GM04504 (cell line): ENCODE measurements at regions not wholly inside any gene's neighbourhood (a gene's known extent, or its start where the extent isn't known, plus 50 kb on each side); places are given as distances from the start of the nearest gene placed in this dataset.
"Not testable (repeated sequence)": the region's sequence is repeated elsewhere in the genome, so short reads cannot be mapped to it uniquely, and the experiment has no call there.

ENCODE experiments used
- DNase-seq: peaks from one replicate; pipeline ENCODE4 v3.0.0-alpha.2; 2012; ENCODE audit warnings: low read depth

DNA sequence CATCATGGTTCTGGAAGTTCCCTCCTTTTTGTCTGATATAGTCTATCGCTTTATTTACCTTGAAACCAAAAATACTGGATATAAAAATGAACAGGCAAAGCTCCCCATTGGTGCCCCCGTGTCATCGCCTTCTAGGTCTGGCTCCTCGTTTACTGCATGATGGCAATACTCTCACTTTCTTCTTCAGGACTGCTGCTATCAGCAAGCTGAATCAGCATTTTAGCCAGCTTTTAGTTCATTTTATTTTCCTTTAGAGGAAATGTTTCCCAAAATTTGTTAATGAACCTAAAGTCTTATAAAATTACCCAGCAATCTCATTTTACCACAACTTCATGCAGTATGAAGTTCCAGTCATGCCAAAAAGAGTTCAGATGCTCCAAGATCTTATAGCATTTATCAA lies 80.5 kb downstream of the ZIC3 start:
- no peak for DNase-seq

GRCh38 chrX:137651647-137652046 lies 85.7 kb downstream of the ZIC3 start:
- no peak for DNase-seq

DNA sequence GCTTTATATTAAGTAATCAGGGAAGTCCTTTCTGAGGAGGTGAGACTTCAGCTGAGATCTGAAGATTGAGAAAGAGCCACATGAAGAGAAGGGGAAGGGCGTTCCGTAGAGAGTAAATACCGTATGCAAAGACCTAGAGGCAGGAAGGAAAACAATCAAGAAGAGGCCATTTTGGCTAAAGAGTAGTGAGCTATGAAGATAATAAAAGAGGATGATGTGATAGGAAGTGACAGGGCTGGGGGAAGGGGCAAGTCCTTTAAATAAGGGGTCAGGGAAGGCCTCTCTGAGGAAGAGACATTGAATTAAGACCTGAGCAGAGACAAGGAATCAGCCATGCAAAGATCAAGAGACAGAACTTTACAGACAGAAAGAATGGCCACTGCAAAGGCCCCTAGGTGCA lies 86.2 kb downstream of the ZIC3 start:
- no peak for DNase-seq

DNA sequence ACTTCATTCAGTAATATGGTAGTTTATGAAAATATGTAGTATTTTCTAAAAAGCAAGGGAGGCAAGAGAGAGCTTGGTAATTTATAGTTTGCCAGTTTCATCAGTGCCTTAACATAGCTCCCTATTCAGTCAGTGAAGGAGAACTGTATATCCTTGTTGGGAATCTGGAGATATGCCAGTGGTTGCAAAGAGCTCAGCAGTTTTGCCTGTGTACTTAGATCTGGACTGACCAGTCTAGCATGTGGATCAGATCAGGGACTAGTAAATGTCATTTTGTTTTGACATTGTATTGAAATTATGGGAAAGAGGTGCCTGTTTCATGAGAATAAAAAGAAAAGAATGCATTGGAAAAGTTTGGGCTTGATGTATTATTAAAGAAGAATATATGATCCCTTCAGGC lies 88.6 kb downstream of the ZIC3 start:
- DNase-seq, result no peak

- DNase-seq, result no peak
These were observed 101.8 kb downstream of the ZIC3 start for GRCh38 chrX:137667776-137668175.

- DNase-seq, result no peak
These were observed 118.7 kb downstream of the ZIC3 start for GRCh38 chrX:137684591-137684990.

GRCh38 chrX:137695417-137695816 lies 129.5 kb downstream of the ZIC3 start:
- no peak for DNase-seq

- no peak for DNase-seq
These were observed 141.4 kb downstream of the ZIC3 start for GRCh38 chrX:137707348-137707747.

DNA sequence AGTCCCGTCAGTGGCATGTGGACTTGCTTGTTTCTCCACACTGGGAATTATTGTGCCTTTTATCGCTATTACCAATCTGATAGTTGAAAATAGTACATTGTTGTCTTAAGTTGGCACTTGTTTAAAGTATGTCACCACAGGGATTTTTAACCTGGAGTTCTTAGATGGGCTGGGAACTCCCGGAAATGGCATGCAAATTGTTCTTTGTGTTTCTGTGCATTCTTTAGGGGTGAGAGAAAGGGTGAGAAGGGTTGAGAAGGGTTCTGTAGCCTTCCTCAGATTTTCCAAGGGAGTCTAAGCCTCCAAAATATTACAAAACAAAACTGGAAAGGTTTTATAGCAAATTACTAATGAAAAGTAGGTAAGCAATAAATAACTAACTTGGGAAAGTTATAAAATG lies 176.9 kb downstream of the ZIC3 start:
- no peak for DNase-seq

GRCh38 chrX:137743414-137743813 lies 177.5 kb downstream of the ZIC3 start:
- no peak for DNase-seq

DNA sequence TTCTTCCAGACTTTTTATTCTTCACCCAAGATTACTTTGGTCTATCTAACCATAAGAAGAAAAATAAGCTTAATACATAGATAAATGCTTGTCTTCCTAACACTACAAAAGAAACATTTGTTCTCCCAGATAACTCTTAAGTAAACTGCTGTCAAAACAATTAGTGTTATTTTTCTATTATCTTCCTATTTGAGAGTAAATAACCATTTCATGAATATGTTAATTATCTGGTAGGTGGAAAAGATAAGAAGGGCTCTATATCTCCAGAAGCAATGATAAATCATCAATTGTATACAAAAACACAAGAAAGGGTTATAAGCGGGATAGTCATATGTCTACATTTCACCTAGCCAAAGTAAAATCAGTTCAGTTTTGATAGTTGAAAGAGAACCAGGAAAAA lies 180.4 kb downstream of the ZIC3 start:
- no peak for DNase-seq

DNA sequence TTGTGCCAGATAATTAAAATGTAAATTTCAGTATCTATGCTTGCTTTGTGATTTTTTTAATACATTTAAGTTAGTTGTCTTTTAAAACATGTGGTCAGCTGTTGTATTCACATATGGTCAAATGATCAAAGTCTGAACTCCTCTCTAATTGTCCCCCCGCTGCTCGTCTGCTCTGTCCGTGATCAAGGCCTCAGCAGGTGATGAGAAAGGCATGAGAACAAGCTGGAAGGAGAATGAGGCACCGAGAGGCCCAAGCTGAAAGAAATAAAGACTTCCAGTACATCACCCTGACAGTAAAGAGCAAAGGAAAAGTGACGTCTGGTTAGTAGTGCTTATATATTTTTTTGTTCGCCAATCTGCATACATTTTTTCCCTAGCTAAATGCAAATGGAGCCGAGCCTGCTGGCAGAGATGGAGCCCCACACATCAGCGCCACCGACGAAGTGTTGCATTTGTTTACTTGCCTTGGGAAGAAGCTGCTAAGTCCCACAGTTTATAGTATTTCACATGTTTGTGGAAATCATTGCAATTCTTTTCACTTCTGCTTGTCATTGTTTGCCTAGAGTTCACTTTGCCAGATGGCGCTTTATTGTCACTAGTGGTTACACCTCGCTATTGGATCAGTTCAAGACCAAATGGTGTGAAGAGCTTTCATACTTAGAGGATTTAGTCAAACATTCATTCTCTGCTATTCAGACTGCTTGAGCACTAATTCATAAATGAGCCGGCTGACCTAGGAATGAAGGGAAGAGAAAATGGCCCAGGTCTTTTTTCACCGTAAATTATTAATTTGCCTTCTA lies 181.5 kb downstream of the ZIC3 start:
- no peak for DNase-seq

DNA sequence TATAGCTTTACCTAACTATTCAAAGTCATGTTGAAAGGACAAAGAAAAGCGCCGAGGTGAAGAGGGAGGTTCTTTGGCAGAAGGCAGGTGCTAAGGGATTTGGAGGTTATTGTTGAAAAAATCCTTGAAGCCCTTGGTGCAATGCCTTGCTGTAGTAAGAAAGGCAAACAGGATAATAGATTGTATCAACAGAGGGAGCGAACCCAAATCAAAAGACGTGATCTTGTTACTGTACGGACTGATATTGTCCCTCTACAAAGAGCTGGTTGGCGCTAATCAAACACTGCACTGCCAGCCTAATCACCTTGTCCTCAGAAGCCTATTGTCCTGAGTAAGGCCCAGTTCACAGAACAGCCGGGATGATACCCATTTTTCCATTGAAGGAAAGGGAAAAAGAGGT lies 182.9 kb downstream of the ZIC3 start:
- no peak for DNase-seq

GRCh38 chrX:137749246-137749645 lies 183.3 kb downstream of the ZIC3 start:
- DNase-seq, result no peak

DNA sequence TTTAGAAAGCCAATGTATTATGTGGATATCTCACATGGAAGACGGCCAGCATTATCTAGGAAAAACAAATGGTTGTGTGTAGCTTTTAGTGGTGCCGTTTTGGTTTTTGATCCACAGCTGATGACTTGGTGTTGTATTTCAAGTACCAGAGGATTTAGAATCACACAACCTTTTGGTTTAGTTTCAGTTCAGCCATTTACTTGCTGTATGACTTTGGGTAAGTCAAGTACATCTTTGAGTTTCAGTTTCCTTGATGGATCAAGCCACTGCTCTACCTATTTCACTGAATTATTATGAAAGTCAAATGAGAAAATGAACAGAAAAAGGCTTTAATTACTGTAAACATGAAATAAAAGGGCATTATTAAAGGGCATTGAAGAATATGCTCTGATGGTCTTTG lies 205.6 kb downstream of the ZIC3 start:
- no peak for DNase-seq

GRCh38 chrX:137792214-137792613 lies 226.3 kb downstream of the ZIC3 start:
- DNase-seq, result no peak

- DNase-seq, result not testable (repeated sequence)
These were observed 232.0 kb downstream of the ZIC3 start for GRCh38 chrX:137797926-137798325.

GRCh38 chrX:137823257-137823656 lies 257.3 kb downstream of the ZIC3 start:
- no peak for DNase-seq

GRCh38 chrX:137847376-137847775 lies 281.4 kb downstream of the ZIC3 start:
- no peak for DNase-seq

GRCh38 chrX:137848266-137848905 lies 282.5 kb downstream of the ZIC3 start:
- no peak for DNase-seq

GRCh38 chrX:137852502-137852901 lies 286.6 kb downstream of the ZIC3 start:
- DNase-seq, result no peak

DNA sequence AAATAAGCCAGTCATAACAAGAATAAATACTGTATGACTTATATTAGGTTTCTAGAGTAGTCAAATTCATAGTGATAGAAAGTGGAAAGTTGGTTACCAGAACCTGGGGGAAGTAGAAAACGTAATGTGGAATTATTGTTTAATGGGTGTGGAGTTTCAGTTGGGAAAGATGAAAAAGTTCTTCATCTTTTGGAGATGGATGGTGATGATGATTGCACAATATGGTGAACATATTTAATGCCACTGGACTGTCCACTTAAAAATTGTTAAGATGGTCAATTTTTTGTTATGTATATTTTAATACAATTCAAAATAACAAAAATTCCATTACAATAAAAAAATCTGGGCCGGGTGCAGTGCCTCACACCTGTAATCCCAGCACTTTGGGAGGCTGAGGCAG lies 289.6 kb downstream of the ZIC3 start:
- no peak for DNase-seq

DNA sequence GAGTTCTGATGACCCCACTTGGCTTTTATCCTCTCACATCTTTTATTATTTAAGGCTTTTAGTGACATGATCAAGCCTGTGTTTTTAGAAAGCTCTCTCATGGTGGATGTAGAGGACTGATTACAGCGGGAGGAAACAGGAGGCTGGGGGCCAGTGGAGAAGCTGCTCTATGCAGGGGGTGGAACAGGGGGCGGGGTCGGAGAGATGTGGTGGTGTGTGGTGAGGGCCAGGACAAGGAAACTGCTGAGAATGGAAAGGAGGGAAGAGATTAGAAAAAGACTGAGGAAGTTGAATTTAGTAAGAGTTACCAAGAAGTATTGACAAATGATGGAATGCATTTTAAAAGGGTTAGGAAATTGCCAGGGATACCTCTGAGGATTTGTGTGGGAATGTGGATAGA lies 292.2 kb downstream of the ZIC3 start:
- no peak for DNase-seq

GRCh38 chrX:137878401-137878800 lies 312.5 kb downstream of the ZIC3 start:
- DNase-seq, result no peak
